Uterus (tissue), 3 donors: ENCODE measurements at regions not wholly inside any gene's neighbourhood (a gene's known extent, or its start where the extent isn't known, plus 50 kb on each side); places are given as distances from the start of the nearest gene placed in this dataset.

Experiments used
- DNase-seq, 2 donors: peaks; one replicate each; pipeline ENCODE4 v3.0.0-alpha.2; 2019 to 2020
- H3K27ac ChIP-seq, 2 donors: fragments of 200-600 bp; sonication (generic); 1 replicate in 1 of 2; 2 replicates in 1 of 2; pipeline ENCODE4 v1.5.1; 2016 to 2018
- H3K27me3 ChIP-seq, 2 donors: fragments of 200-600 bp; sonication (generic); one replicate each; pipeline ENCODE4 v1.5.1; 2018 to 2019; ENCODE audit warnings: control low read depth in 1 of 2
- H3K36me3 ChIP-seq, 2 donors: fragments of 200-600 bp; sonication (generic); one replicate each; pipeline ENCODE4 v1.5.1; 2019; ENCODE audit warnings: control low read depth in 1 of 2
- H3K4me1 ChIP-seq, 2 donors: fragments of 200-600 bp; sonication (generic); one replicate each; pipeline ENCODE4 v1.5.1; 2018 to 2019; ENCODE audit warnings: control low read depth in 1 of 2
- H3K4me3 ChIP-seq, 2 donors: fragments of 200-600 bp; sonication (generic); 1 replicate in 1 of 2; 2 replicates in 1 of 2; pipeline ENCODE4 v1.5.1; 2018 to 2019; ENCODE audit warnings: mild to moderate bottlenecking in 1 of 2
- H3K9me3 ChIP-seq, 2 donors: fragments of 200-600 bp; sonication (generic); one replicate each; pipeline ENCODE4 v1.5.1; 2019; ENCODE audit warnings: control low read depth in 1 of 2
- CTCF ChIP-seq, 4 experiments: fragments of 200-600 bp in 2 of 4; fragments of 450-650 bp in 2 of 4; sonication (generic) in 2 of 4; IDR thresholded peaks; one replicate each; pipeline ENCODE4 v1.5.1; 2016 to 2019; ENCODE audit warnings: antibody characterized with exemption in 4 of 4, mild to moderate bottlenecking in 2 of 4, moderate library complexity in 1 of 4
- POLR2A ChIP-seq, 2 donors: fragments of 450-650 bp; IDR thresholded peaks; one replicate each; pipeline ENCODE4 v1.6.1; 2016; ENCODE audit warnings: antibody characterized with exemption in 2 of 2, mild to moderate bottlenecking in 1 of 2, moderate library complexity in 1 of 2
- intact Hi-C: fragments of 100-400 bp; cut with DNase I; formaldehyde crosslinking; loops from one replicate; pipeline ENCODE4 v1.15.1; 2023; ENCODE audit warnings: low total_unique reads
- donor health status: DM: yes; HTN: yes; CAD: no.

DNA sequence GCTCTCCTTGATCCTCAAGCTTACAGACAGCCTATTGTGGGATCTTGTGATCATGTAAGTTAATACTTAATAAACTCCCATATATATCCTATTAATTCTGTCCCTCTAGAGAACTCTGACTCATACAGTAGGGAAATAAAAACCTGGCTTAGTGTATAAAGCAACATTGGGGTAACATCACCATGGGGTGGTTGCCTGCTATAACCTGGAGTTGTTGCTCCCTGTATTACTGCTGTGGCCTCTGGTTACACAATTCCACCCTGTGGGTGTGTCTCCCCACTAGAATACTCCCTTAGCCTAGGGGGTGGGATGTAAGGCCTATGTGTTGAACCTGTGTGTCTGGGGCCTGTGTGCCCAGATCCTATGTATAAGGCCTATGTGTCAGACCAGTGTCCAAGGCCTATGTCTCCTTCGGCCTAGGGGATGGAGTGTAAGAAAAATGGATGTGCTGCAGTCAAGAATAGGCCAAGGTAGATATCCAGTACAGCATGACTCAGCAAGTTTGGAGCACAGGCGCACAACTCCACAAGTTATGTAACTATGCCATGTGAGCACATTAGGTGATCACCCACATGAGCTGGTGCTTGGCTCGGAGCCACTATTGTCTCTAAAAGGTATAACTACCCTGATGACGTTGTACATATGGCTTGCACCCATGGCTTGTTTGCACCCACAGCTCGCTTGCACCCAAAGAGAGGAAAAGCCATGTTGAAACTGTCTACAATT is 96.8 kb upstream of the C1orf21 start:
- H3K4me3 ChIP-seq: no peak overlapping the region
- no peaks in the 10 kb centered on the region for H3K9me3 ChIP-seq
- H3K4me1 ChIP-seq: no peaks in the 10 kb centered on the region
- DNase-seq: no peak
- H3K36me3 ChIP-seq: no peaks in the 10 kb centered on the region
- intact Hi-C loops: no loop called here
- no peaks in the 10 kb centered on the region for H3K27me3 ChIP-seq
- TF ChIP-seq CTCF (IDR thresholded peaks at IDR 0.05) (no peak), POLR2A (IDR thresholded peaks at IDR 0.05) (no peak)
- no peak overlapping the region for H3K27ac ChIP-seq

GRCh38 chr1:184291701-184292100 is 95.1 kb upstream of the C1orf21 start:
- Histone ChIP-seq H3K4me1 (no peaks in the 10 kb centered on the region), H3K9me3 (no peaks in the 10 kb centered on the region), H3K4me3 (no peak overlapping the region), H3K36me3 (no peaks in the 10 kb centered on the region), H3K27ac (no peak overlapping the region), H3K27me3 (no peaks in the 10 kb centered on the region)
- DNase-seq: no peak
- intact Hi-C loops: no loop called here
- TF ChIP-seq POLR2A (IDR thresholded peaks at IDR 0.05): no peak
- no peak for TF ChIP-seq CTCF (IDR thresholded peaks at IDR 0.05)

- intact Hi-C loops: no loop called here
- Histone ChIP-seq H3K27me3 (no peaks in the 10 kb centered on the region), H3K9me3 (no peaks in the 10 kb centered on the region), H3K27ac (no peak overlapping the region), H3K36me3 (no peaks in the 10 kb centered on the region), H3K4me1 (no peaks in the 10 kb centered on the region), H3K4me3 (no peak overlapping the region)
- no peak for TF ChIP-seq CTCF (IDR thresholded peaks at IDR 0.05)
- TF ChIP-seq POLR2A (IDR thresholded peaks at IDR 0.05): no peak
- no peak for DNase-seq
Observed at GRCh38 chr1:184292101-184292500, 94.7 kb upstream of the C1orf21 start.

GRCh38 chr1:184294101-184294500 is 92.7 kb upstream of the C1orf21 start:
- Histone ChIP-seq H3K27me3 (no peaks in the 10 kb centered on the region), H3K4me1 (no peaks in the 10 kb centered on the region), H3K4me3 (no peak overlapping the region), H3K9me3 (no peaks in the 10 kb centered on the region), H3K27ac (no peak overlapping the region), H3K36me3 (no peaks in the 10 kb centered on the region)
- TF ChIP-seq POLR2A (IDR thresholded peaks at IDR 0.05) (no peak), CTCF (IDR thresholded peaks at IDR 0.05) (no peak)
- intact Hi-C loops: no loop called here
- no peak for DNase-seq

- peak overlapping the region; percentile 65 to 76 for H3K27ac ChIP-seq
- no peak for TF ChIP-seq CTCF (IDR thresholded peaks at IDR 0.05)
- TF ChIP-seq POLR2A (IDR thresholded peaks at IDR 0.05): no peak
- H3K4me3 ChIP-seq: no peak overlapping the region
- H3K4me1 ChIP-seq: no peaks in the 10 kb centered on the region
- no peaks in the 10 kb centered on the region for H3K27me3 ChIP-seq
- no peaks in the 10 kb centered on the region for H3K36me3 ChIP-seq
- H3K9me3 ChIP-seq: no peaks in the 10 kb centered on the region
- peak; percentile 85 to 91 for DNase-seq
- intact Hi-C loops: no loop called here
Observed at GRCh38 chr1:184296466-184297243, 90.2 kb upstream of the C1orf21 start.
